ENCODE measurements at regions not wholly inside any gene's neighbourhood (a gene's known extent, or its start where the extent isn't known, plus 50 kb on each side); places are given as distances from the start of the nearest gene placed in this dataset.

DNA sequence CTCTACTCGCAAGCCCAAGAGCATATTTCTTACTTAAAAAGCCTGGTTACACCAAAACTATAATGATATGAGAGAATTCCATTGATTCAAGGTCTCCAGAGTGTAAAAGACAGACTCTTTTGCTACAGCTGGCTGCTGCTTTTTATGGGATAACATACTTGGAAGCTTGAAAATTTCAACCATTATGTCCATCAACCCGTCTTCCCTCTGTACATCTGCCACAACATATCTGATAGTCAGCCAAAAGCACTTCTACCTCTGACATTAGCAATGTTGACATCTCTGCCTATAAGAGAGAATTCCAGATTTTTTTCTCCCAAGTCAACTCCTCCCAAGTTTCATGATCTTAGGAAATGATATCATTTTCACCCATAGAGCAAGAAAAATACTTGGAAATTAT is 54.4 kb upstream of the IQCM start:
- no peaks in the 10 kb centered on the region for H3K4me1 ChIP-seq (ENCODE audit: insufficient read depth, low read length, poor library complexity, severe bottlenecking)

DNA sequence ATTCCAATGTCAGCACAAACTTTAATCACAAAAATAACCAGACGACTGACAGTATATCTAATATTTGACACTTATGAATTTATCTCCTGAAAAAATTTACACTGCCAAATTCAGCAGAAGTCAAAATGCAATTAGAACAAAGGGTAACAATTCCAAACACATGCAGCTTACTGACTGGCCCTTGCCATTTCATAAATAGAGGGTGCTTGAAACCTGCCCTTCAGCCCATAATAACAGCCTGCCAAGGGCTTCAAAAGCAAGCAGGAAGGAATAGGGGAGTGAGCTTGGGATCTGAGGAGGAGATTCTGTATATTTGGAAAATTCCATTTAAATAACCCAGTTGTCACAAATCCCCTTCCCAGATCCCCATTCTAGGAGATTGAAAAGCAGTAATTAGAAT is 66.1 kb upstream of the IQCM start:
- no peaks in the 10 kb centered on the region for H3F3A ChIP-seq (ENCODE audit: low read depth)
- H3K9ac ChIP-seq (ENCODE audit: low read depth, low read length, poor library complexity, severe bottlenecking), result no peak overlapping the region
- H4K20me1 ChIP-seq (ENCODE audit: insufficient read depth, low read length, poor library complexity, severe bottlenecking), result no peaks in the 10 kb centered on the region
- H3K4me1 ChIP-seq (ENCODE audit: insufficient read depth, low read length, poor library complexity, severe bottlenecking), result no peaks in the 10 kb centered on the region
- no peaks in the 10 kb centered on the region for H3K9me2 ChIP-seq (replicated peaks; ENCODE audit: low read depth, low read length)
- TF ChIP-seq, protein P1, sequence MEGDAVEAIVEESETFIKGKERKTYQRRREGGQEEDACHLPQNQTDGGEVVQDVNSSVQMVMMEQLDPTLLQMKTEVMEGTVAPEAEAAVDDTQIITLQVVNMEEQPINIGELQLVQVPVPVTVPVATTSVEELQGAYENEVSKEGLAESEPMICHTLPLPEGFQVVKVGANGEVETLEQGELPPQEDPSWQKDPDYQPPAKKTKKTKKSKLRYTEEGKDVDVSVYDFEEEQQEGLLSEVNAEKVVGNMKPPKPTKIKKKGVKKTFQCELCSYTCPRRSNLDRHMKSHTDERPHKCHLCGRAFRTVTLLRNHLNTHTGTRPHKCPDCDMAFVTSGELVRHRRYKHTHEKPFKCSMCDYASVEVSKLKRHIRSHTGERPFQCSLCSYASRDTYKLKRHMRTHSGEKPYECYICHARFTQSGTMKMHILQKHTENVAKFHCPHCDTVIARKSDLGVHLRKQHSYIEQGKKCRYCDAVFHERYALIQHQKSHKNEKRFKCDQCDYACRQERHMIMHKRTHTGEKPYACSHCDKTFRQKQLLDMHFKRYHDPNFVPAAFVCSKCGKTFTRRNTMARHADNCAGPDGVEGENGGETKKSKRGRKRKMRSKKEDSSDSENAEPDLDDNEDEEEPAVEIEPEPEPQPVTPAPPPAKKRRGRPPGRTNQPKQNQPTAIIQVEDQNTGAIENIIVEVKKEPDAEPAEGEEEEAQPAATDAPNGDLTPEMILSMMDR (conservative IDR thresholded peaks at IDR 0.05; ENCODE audit: low read length), result no peak
- TF ChIP-seq EZH2phosphoT487 (IDR thresholded peaks at IDR 0.05; ENCODE audit: borderline replicate concordance), result no peak
- no peak overlapping the region for H3K4me3 ChIP-seq (ENCODE audit: low read length, poor library complexity, severe bottlenecking)
- no peaks in the 10 kb centered on the region for H3K79me2 ChIP-seq (ENCODE audit: insufficient read depth, low read length)
- H3K9me3 ChIP-seq (ENCODE audit: insufficient read depth, low read depth, low read length), result no peaks in the 10 kb centered on the region
- H2AFZ ChIP-seq (ENCODE audit: low read length), result no peak overlapping the region
- no peaks in the 10 kb centered on the region for H3K27me3 ChIP-seq (ENCODE audit: insufficient read depth, low read length, poor library complexity, severe bottlenecking)
- H3K36me3 ChIP-seq (ENCODE audit: insufficient read depth, low read length), result no peaks in the 10 kb centered on the region
- no peak overlapping the region for H3K4me2 ChIP-seq (ENCODE audit: low read depth, low read length, poor library complexity, severe bottlenecking)

More for the DNA sequence above, 54.4 kb upstream of the IQCM start:
- Histone ChIP-seq H3K9ac (ENCODE audit: low read depth, low read length, poor library complexity, severe bottlenecking) (no peak overlapping the region), H3K9me3 (ENCODE audit: insufficient read depth, low read depth, low read length) (no peaks in the 10 kb centered on the region), H3K9me2 (replicated peaks; ENCODE audit: low read depth, low read length) (no peaks in the 10 kb centered on the region), H3K4me3 (ENCODE audit: low read length, poor library complexity, severe bottlenecking) (no peak overlapping the region), H4K20me1 (ENCODE audit: insufficient read depth, low read length, poor library complexity, severe bottlenecking) (no peaks in the 10 kb centered on the region), H3F3A (ENCODE audit: low read depth) (no peaks in the 10 kb centered on the region), H2AFZ (ENCODE audit: low read length) (no peak overlapping the region), H3K79me2 (ENCODE audit: insufficient read depth, low read length) (no peaks in the 10 kb centered on the region), H3K4me2 (ENCODE audit: low read depth, low read length, poor library complexity, severe bottlenecking) (no peak overlapping the region), H3K36me3 (ENCODE audit: insufficient read depth, low read length) (no peaks in the 10 kb centered on the region), H3K27me3 (ENCODE audit: insufficient read depth, low read length, poor library complexity, severe bottlenecking) (no peaks in the 10 kb centered on the region)
- no peak for TF ChIP-seq EZH2phosphoT487 (IDR thresholded peaks at IDR 0.05; ENCODE audit: borderline replicate concordance)
- TF ChIP-seq, protein P1 (conservative IDR thresholded peaks at IDR 0.05; ENCODE audit: low read length), result no peak

DNA sequence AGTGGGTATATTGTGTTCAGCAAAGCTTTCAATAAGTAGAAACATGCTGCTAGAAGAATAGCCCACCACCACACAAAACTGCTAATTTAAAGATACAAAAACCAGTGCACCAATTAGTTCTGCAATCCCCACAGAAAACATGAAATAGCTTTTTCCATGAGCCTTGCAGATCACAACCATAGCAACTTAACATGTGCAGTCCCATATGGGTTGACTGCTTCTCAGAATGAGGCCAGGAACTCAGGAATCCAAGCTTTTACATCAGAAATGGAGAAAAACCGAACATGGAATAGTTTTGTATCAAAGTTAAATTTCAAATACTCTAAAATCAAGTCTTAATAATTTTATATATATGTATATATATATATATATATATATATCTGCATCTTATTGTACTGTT is 66.6 kb upstream of the IQCM start:
- Histone ChIP-seq H3K4me2 (ENCODE audit: low read depth, low read length, poor library complexity, severe bottlenecking) (no peak overlapping the region), H3K9me3 (ENCODE audit: insufficient read depth, low read depth, low read length) (no peaks in the 10 kb centered on the region), H3K36me3 (ENCODE audit: insufficient read depth, low read length) (no peaks in the 10 kb centered on the region), H2AFZ (ENCODE audit: low read length) (no peak overlapping the region), H3K4me1 (ENCODE audit: insufficient read depth, low read length, poor library complexity, severe bottlenecking) (no peaks in the 10 kb centered on the region), H3K9me2 (replicated peaks; ENCODE audit: low read depth, low read length) (no peaks in the 10 kb centered on the region), H3K9ac (ENCODE audit: low read depth, low read length, poor library complexity, severe bottlenecking) (no peak overlapping the region), H3F3A (ENCODE audit: low read depth) (no peaks in the 10 kb centered on the region), H3K79me2 (ENCODE audit: insufficient read depth, low read length) (no peaks in the 10 kb centered on the region), H3K27me3 (ENCODE audit: insufficient read depth, low read length, poor library complexity, severe bottlenecking) (no peaks in the 10 kb centered on the region), H3K4me3 (ENCODE audit: low read length, poor library complexity, severe bottlenecking) (no peak overlapping the region), H4K20me1 (ENCODE audit: insufficient read depth, low read length, poor library complexity, severe bottlenecking) (no peaks in the 10 kb centered on the region)
- TF ChIP-seq EZH2phosphoT487 (IDR thresholded peaks at IDR 0.05; ENCODE audit: borderline replicate concordance), result no peak
- TF ChIP-seq, protein P1 (conservative IDR thresholded peaks at IDR 0.05; ENCODE audit: low read length), result no peak
